HG03571 (cell line): ENCODE measurements at regions not wholly inside any gene's neighbourhood (a gene's known extent, or its start where the extent isn't known, plus 50 kb on each side); places are given as distances from the start of the nearest gene placed in this dataset.

Experiments
- ATAC-seq: cut with Tn5 transposase; IDR thresholded peaks from one replicate; pipeline ENCODE4 v1.9.1; 2021; ENCODE audit not compliant: unreplicated experiment

DNA sequence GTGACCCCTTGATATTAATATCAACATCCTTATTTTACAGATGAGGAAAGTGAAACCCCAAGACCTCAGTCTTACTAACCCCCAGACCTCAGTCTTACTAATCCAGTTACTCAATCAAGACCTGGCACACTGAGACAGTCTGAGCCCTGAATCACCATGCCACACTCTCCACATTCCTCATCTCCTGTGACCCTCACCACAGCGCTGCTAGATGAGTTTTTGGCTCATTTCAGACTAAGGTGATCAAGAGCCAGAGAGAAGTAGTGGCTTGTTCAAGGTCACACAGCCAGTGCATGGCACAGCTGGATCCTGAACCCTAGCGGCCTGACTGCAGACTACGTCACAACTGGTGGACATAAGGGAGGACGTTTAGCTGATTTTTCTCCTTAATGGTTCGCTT lies 579.2 kb downstream of the BCL11B start:
- ATAC-seq: no peak

GRCh38 chr14:98694541-98694940 lies 577.5 kb downstream of the BCL11B start:
- ATAC-seq: no peak

GRCh38 chr14:98695809-98696208 lies 576.2 kb downstream of the BCL11B start:
- no peak for ATAC-seq

DNA sequence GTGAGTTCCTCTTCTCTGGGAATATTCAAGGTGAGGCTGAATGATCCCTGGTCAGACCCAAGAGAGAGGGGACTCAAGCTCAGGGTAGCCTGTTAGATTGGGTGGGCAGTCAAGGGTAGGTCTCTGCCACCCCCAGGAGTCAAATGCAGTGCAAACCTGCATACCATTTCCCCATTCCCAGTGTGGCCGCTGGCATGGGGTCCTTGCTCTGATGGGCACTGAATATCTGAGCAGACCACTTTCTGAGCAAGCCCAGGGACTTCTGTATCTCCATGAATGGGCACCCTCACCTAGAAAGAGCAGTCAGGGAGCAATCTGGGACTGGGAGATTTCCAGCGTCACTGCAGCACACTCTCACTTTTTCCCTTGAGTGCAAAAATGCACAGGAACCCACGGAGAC lies 573.7 kb downstream of the BCL11B start:
- no peak for ATAC-seq

DNA sequence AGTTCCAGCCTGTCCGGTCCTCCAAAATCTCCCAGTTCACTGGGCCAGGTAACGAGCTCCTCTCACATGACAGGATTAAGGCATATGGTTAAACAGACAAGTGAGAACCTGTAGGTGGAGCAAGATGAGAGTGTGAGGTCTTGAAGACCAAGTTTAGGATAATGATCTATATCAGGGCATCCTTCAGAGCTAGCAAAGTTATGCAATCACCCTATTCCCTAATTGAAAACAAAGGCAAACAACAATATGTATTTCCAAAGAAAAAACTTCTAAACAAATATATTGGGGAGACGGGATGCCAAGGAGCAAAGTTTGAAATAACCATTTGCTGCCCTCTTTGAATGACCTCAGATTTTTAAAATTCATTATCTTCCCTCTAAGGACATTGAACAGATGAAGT lies 571.2 kb downstream of the BCL11B start:
- no peak for ATAC-seq

GRCh38 chr14:98701377-98701776 lies 570.6 kb downstream of the BCL11B start:
- no peak for ATAC-seq

- ATAC-seq: no peak
Measured at GRCh38 chr14:98704441-98704840, 567.6 kb downstream of the BCL11B start.

DNA sequence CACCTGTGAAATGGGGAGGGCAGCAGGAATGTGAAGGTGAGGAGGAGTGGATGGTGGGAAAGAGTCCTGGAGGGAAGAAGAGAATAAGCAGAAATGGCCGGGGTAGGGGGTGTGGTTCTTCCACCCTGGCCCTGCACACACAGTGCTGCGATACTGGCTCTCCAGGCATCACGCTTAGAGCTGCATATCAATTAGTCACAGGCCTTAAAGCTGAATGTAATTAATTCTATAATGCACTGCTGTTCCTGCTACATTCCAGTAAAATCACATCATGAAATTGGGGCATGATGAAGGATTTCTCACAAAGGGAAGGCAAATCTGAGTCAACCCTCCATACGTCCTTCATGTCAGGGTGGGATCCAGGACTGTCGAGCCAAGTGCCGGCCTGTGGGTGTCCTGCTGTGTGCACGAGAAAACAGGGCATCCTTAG lies 566.1 kb downstream of the BCL11B start:
- ATAC-seq: no peak

- no peak for ATAC-seq
Measured at GRCh38 chr14:98707522-98707921, 564.5 kb downstream of the BCL11B start.

DNA sequence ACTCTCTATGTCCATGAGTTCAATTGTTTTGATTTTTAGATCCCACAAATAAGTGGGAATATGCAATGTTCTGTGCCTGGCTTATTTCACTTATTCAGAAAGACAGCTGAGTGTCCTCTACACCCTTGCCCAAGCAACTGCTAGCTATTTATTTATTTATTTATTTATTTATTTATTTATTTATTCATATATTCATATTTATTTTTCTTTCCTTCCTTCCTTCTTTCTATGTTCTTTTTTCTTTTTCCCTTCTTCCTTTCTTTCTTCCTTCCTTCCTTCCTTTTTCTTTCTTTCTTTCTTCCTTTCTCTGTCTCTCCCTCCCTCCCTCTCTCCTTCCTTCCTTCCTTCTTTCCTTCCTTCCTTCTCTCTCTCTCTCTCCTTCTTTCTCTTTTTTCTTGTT lies 563.4 kb downstream of the BCL11B start:
- no peak for ATAC-seq

GRCh38 chr14:98711453-98711852 lies 560.5 kb downstream of the BCL11B start:
- no peak for ATAC-seq

DNA sequence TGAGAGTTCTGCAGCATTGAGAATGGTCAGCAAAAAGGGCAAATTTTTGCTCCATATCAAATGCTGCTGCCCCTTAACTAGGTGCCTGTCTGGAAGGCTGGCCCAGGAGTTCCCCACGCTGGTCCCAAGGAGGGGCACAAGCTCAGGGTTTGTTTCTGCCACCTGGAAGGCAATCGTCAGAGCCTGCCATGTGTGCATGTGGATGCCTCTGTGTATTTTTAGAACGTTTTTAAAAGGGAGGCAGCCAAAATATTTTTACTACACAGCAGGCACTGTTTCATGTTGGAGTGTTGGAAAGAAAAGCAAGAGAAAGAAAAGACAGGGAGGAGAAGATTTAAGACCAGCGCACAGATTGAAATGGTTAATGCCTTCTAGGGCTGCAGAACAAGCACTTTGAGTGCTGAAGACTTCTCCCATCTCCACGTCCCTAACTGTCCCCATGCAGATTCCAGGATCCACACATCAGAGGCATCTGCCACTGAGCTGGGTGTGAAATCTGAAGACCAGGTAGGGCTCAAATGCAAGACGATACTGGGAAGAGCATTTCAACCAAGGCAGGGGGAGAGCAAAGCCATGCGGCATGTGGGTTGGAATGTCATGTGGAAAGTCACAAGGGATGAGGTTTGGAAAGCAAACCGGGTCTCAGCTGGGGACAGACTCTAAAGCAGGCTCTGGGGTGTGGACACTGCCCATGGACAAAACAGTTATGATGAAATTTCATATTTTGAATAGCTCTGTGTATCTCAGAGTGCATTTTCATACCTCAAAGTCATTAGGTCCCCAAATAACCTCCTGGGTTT lies 557.2 kb downstream of the BCL11B start:
- ATAC-seq: no peak

- ATAC-seq: no peak
Measured at GRCh38 chr14:98716133-98716532, 555.9 kb downstream of the BCL11B start.

DNA sequence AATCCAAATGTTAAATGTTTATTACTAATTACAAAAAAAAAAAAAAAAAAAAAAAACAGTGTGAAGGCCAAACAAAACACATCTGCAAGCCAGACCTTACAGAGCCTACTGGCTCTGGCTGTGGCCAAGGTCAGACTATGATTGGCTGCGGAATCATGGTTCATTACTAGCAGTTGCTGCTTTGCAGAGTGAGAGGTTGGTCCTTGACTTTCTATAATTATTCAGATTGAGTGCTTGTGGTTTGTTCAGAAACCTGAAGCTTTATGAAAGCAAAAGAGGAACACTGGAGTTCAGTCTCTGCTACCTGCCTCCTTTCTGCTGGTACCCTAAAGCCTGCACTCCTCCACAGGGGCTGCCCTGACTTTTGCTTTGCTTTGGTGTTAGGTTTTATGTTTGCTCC lies 550.9 kb downstream of the BCL11B start:
- ATAC-seq: no peak

- ATAC-seq: no peak
Measured at GRCh38 chr14:98724734-98725133, 547.3 kb downstream of the BCL11B start.

DNA sequence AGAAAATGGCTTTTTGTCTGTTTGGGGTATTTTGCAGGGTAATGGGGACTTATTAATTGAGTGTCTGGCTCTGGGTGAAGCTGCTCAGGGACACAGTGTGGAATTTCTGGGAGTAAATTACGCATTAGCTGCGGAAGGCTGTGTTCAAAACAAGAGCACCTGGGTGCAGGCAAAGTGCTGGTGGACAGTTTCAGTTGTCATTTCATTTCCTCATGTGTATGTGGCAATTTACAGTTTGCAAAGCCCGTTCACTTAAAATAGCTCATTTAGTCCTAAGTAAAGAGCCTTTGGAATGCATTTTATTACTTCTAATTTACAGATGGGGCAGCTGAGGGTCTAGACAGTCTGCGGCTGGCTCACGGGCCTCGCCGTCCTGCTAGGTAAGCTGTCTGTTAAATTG lies 546.8 kb downstream of the BCL11B start:
- no peak for ATAC-seq

DNA sequence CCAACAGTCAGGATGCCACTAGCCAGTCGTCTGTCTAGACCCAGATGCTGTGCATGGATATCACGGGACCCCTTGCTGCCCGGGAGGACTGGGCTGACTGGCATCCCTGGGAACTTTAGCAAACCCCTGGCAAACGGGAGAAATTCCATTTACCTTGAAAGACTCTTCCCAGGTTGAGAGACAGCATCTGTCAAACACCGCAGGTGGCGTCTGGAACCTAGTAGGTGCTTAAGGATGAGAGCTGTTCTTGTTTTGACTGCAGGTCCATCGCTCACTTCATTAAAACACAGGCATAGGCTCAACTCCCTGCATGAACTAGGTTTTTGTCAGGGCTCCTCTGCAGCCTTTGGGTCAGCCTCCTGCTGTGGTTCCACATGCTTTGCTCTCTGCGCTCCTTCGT lies 546.3 kb downstream of the BCL11B start:
- no peak for ATAC-seq

DNA sequence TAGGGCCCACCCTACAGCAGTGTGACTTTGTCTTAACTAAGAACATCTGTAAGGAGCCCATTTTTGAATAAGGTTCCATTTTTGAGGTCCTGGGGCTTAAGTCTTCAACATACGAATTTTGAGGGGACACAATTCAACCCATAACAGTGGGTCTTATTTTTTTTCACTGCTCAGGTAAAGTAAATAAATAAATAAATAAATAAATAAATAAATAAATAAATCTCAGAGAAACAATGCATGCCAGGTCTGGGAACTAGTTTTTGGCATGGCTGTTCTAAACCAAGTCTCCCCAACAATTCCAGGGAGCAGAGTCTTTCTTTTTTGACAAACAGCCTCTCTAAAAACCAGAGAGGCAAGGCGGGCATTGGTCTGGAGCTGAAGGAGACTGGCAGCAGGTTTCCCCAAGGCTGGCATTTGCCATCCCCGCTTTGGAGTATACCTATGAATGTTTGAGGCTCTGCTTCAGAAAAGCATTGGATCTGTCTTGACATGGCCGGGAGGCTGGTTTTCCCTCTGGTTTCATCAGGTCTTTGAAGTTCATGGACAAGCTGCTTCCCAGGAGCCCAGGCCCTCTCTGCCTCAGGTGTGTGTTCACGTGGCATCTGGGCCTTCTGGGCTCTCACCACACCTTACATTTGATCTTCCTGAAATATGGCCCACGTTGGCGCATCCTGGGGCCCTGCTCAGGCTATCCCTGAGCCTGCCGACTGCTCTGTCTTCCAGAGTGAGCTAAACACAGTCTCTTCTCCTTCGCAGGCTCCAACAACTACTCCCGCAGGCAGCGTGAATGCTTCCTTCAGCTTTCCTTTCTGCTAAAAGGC lies 545.2 kb downstream of the BCL11B start:
- no peak for ATAC-seq

- no peak for ATAC-seq
Measured at GRCh38 chr14:98728024-98728423, 544.0 kb downstream of the BCL11B start.

- ATAC-seq: no peak
Measured at GRCh38 chr14:98728836-98729235, 543.2 kb downstream of the BCL11B start.

DNA sequence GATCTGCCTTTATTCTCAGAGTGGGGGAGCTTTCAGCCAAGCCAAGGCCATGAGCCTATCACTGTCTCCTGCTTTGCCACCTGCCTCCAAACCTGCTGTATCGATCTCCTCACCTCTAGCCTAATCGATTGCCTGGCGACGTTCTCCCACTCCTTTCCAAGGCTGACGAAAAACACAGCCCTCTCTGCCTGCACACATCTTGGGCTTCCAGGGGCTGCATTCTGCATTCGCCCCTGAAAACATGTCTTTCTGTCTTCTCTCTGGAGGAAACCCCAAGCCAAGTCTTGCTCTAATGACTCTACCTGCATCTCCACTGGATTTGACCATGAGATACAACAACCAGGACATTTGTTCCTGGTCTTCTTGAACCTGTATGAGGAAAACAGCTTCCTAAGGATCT lies 540.7 kb downstream of the BCL11B start:
- ATAC-seq: no peak

- no peak for ATAC-seq
Measured at GRCh38 chr14:98731701-98732100, 540.3 kb downstream of the BCL11B start.
